C1 segment of cervical spinal cord (tissue), 14 donors: ENCODE measurements at regions not wholly inside any gene's neighbourhood (a gene's known extent, or its start where the extent isn't known, plus 50 kb on each side); places are given as distances from the start of the nearest gene placed in this dataset.

Experiments
- DNase-seq, 14 donors: peaks; one replicate each; lab custom pipeline; 2025; lab: John Stamatoyannopoulos, UW

DNA sequence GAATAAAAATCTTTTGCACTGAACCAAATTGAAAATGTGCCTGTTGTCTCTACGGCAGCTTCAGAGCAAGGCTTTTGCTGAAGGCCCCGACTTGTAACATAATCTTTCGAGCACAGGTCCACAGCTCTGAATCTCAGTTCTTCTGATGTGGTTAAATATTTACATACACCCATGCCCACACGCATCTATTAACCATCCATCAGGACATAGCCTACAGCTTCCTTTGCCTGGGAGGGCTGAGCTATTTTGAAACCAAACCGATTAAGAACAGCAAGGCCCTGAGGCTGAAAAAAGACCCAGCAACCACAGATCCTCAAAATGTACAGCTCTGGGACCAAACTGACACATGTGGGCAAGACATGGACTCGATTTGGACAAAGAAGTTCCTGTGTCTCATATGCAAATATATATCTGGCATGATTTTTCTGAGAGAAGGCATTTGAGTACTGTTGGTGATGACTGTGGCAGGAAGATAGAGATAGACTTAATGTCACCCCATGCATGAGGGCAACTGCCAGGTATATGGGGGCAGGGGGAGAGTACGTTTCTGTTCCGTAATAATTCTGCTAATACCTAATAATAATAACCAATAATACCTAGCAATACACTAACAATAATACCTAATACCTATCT, 322.7 kb upstream of the PLET1 start:
- no peak for DNase-seq

DNA sequence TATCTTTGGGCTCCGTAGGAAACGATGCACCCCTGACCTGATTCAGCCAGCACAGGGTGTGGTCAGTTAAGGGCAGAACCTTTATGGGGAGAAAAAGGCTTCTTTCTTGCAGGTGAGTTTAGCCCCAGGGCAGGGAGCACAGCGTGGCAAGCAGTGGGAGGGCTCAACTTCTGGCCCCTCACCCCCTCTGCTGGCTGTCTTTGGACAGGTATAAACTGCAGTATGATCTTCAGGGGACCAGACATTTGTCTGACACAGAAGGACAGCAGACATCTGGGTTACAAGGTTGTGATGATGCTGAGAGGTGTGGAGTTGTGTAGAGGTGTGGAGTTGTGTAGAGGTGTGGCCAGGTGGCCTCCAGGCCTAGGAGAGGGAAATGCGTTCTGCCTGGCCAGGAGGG, 324.0 kb upstream of the PLET1 start:
- no peak for DNase-seq

DNA sequence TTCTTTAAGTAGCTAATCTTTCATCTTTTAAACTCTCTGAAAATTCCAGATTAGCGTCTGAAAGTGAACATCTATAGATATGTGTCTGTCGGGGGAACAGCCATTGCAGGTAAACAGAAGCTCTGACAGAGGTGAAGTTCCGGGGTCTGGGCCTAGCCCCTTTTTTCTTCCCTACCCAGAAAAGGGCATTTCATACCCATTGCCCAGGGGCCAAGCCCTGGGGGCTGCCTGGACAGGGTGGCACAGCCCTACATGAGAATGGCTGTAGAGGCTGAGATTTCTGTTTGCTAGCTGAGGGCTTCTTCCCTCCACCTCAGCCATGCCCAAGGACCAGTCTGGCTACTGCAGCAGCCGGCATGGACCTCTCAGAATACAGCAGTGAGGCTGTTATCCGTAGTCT, 327.0 kb upstream of the PLET1 start:
- DNase-seq: no peak

DNA sequence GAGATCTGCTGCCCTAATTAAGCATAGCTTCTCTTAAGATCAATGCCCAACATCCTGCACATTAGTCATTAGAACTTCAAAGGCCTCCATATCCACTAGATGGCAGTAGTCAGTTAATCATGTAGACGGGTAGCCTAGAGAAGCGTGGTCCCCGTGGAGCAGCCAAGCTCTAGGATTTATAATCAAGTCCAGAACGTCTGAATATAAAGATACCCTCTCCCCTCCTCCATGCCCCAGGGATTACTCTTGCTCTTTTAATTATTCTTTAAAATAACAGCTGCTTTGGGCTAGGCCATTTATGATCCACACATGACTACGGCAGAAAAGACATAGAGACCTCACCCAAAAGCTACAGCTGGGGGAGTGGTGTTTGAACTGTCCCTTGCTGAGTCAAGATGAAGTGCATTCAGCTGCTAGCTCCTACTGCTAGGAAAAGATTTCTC, 327.6 kb upstream of the PLET1 start:
- DNase-seq: peak in 11 of 14 donors; percentile 5 to 65 (median 33)

DNA sequence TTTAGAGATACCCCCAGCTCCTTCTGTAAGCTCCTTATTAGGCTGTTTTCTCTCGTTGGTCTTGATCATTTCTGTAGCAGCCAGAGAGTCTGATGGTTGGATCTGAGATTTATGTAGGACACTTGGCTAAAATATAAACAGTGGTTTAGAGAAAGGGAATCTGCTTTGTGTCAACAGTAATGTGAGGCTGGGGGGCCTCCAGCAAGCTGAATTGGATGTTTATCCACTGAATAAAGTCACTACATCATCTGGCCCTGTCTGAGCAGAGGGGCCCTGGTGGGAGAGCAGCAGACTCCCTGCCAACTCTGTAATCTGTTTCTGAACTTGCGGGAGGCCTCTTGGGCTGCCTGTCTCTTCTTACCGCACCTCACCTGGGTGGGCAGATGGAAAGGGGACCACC, 328.5 kb upstream of the PLET1 start:
- no peak for DNase-seq

DNA sequence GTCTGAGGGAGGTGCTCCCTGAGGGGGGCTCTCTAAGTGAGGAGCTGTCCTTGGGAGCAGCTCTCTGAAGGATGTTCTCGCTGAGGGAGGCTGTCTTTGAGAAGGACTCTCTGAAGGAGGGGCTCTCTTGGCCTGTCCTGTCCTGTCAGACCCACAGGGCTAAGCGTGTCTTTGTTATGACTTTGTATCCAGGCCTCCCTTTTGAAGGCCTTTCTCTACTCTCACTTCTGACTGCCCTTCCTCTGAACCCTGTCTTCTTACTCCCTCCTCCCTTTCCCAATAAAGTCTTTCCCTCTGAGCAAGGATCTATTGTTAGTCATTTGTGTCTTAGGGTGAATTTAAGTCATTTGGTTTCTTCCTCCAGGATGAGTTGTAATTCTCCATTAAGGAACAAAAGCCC, 330.1 kb upstream of the PLET1 start:
- no peak for DNase-seq

DNA sequence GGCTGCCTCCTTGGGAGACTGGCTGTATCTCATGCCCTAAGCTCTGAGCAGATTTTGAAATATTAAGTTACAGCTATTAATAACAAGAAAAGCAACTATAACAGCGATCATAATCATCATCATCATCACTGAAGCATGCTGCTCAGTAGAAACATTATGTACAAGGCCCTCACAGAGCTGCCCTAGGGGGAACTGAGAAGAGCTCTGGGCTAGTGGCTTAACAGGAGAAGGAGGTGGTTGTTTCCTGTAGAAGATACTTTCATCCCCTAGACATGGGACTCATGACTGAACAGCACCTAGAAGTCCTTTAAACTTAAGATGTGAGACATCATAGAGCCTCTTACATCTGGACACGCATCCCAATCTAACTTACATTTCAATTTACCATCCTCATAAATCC, 332.8 kb upstream of the PLET1 start:
- DNase-seq: no peak

DNA sequence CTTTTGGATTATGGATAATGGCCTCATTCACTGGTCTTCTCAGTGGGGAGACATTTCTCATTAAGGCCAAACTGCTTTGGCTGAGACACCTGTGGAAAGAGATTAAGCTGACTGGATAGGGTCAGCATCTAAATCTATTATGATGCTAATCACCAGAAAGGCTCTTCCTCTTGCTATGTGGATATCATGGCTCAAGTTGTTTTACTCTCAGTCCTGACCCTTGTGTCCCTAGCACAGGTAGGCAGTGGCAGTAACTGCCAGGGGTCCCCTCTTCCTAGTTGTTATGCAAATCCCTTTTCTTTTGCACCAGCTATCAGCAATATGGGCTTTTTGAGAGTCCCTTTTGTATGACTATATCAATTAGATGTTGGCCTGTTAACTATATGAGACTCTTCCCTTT, 335.7 kb upstream of the PLET1 start:
- no peak for DNase-seq

DNA sequence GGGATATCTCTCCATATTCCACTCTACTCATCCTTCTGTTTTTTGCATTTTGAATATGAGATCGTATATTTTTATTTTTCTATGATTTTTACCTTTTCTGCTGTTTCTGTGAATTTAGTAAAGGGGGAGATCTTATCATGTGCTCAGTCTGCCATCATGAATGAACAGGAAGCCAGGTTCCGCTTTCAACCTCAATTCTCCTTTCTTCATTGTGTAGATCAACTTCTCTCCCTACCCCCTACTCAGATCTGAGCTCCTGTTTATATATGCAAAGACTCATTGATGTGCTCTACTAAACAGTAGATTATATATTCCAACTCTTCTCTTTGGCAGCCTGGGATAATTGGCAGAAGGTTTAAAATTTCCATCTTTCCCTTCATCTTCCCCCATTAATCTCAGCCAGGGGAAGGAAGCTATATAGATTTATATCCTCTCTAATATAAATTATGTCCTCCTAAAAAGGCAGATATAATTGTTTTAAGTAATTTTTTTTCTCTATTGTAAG, 336.7 kb upstream of the PLET1 start:
- DNase-seq: no peak

DNA sequence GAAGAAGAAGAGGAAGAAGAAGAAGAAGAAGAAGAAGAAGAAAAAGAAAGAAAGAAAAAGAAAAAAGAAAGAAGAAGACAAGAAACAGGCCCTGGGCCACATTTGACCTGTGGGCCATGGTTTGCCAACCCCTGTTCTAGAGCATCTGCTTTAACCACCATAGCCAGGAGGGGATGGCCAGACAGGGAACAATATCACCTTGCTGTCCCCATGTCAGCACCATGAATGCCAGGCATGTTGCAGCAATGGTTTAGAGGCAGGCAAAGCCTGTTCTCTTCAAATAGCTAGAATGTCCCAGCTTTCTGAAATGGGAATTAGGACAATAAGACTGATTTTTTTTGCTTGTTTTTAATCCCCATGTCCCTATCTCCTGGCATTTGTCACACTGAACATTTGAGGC, 338.6 kb upstream of the PLET1 start:
- DNase-seq: no peak

DNA sequence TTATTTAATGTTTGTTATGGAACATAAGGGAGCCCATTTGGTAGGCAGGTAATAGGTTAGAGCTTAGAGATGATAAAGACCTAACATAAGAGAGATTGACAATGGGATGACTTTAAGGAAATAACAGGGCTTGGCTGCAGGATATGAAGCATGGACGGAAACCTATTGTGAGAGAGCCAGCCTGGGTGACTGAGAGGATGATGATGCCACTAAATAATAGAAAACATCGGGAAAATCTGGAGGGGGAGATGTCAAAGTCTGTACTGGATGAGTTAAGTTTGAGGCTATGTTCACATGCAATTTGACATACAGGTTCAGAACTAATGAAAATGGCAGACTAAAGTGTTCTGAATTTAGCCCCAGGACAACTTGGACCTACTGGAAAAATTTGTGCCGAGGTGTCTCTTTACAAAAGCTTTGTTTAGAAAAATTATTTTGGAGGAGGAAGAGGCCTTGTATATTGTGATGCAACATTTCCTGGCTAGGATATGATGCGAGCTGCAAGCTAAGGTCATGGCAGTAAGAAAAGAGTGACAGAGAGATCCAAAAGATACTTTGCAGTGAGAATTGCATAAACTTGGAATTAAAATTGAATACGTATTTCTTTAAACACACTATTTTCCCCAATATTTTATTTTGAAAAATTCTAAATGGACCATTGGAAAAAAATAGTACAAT, 339.3 kb upstream of the PLET1 start:
- DNase-seq: no peak

DNA sequence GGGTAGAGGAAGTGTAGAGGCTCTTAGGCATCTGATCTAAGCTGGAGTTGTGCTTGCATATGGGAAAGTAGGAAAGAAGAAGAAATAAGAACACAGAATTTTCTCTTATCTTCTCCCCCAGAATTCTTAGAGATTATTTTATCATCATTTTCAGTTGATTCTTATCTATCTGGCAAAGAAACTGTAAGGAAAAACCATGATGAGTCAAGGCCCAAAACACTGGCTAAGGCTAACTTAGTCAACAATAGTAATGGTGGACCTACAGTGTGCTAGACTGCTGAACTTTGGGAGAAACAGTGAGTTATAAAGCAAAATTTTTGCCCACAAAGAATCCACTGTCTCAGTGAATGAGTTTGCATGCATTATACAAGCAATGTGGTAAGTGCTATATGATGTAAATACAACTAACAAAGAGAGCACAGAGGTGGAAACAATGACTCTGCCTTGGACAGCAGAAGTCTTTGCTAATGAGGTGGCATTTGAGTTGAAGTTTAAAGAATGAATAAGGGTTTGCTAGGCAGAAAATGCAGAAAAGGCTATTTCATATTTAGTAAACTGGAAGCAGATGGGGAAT, 344.5 kb upstream of the PLET1 start:
- DNase-seq: no peak

DNA sequence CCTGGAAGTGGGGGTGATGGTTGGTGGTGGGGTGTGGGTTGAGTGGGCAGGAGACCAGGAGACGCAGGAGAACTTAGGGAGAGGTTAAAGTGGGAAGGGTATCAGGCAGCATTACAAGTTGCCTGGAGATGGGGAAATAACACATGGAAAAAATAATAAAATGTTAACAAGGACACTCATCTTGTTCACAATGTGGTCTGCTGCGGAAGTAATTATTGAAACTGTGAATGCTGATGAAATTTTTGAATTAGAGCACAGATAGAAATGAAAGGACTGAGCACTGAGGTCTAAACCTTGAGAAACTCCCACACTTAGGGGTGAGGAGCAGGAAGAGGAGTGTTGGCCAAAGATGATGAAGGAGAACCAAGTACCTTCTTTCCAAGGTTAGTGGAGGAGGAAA, 346.0 kb upstream of the PLET1 start:
- no peak for DNase-seq

DNA sequence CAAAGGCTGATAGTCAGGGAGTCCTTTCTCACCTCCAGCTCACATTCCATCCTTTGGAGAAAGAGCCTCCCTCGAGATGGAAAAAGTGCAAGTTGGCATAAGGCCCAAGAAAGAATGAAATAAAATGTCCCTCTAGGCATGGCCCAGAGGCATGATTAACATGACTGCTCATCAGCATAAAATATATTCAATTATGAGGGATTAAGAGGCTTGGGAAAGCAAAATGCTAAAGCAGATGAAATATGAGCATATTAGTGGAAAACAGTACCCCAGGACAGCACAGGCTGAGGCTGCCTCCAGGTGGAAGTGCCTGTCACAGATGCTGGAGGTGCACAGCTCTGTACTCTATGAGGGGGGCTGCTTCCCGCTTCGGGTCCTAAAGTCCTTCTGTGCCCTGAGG, 347.8 kb upstream of the PLET1 start:
- no peak for DNase-seq

DNA sequence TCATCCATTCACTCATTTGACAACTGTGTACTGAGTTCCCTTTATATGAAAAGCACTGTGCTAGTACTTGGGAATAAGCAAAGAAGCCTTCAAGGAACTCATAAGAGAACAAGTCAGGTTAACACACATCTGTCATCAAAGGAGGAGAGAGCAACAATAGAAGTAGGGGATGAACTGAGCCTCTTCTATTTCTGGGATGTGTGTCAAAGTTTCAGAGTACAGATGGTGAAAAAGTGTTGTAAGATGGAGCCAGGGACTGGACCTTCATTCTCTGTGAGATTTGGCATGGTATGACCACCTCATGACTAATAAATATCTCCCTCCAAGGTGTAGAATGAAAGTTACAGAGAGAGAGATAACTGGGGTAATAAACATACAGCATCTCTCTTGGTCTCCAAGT, 349.8 kb upstream of the PLET1 start:
- no peak for DNase-seq

DNA sequence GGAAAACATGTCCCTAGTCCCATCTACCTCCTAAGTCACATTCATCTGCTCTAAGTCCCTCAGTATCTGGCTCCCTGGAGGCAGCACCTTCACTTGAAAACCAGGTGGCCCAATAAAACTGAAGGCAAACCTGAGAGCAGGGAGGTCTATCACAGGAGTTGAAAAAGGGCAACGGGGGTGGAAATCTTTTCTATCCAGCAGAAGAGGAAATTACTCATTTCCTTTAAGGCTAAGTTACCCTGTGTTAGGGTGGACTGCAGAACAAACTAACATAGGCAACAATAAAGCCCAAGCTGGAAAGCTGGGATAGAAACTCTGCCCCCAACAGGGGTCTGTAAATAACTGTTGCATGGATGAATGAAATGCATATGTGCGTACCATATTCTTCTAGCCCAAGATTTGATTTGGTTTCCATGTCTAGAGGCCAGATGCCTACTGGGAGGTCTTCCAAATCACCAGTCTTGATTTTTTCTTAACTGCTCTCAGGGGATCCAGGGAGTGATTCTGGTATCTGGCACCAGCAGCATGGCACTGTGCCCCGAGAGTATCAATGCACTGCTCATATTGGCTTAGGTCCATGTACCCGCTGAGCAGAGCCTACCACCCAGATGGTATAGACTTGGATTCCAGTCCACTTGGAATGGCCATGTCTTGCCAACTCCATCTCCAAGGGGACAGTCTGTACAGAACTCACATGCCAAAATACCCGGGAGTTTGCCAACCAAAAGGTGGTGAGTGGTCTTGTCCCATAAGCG, 350.0 kb upstream of the NCAM1 start:
- DNase-seq: peak in 1 of 14 donors; percentile 48

DNA sequence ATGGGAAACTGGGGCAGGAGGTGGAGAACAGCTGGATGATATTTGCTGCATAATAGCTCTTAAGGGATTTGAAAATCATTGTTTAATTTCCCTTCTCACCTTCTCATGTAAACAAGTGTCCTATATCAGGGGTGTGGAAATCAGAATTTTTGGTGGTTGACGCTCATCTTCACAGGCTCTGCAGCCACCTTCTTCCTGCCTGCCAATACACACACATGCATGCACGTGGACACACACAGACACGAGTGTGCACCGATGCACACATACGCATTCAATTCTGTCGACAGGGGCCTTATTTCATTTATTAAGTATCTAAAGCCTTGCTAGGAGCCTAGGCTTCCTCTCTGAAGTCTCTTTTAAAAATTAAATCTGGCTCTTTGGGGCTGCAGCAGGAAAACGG, 349.4 kb upstream of the NCAM1 start:
- peak in 1 of 14 donors; percentile 48 for DNase-seq

DNA sequence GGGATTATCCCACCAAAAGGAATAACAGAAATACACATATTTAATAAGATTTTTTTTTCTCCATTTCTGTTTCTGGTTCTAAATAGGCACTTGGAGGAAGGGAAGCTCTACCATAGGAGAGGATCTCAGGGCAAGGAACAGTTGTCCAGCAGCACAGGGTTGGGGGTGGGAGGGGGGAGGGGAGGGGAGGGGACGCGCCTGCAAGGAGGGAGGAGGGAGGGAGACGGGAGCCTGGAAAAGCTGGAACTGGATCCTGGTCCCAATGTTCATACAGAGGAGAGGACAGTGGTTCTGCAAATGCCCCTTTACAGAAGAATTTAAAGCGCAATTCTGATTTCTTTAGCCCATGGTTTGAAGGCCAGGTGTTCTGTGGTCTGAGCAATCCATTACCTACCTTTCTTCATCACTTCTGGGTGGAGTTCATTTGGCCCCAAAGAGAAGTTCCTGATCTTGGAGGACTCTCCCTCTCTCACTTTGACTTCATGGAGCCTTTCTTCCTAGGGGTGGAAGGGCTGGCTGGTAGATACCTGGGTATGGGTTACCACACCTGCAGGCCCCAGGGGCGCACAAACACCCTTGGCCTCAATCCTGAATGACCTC, 348.9 kb upstream of the NCAM1 start:
- peak in 3 of 14 donors; percentile 8 to 26 (median 21) for DNase-seq

DNA sequence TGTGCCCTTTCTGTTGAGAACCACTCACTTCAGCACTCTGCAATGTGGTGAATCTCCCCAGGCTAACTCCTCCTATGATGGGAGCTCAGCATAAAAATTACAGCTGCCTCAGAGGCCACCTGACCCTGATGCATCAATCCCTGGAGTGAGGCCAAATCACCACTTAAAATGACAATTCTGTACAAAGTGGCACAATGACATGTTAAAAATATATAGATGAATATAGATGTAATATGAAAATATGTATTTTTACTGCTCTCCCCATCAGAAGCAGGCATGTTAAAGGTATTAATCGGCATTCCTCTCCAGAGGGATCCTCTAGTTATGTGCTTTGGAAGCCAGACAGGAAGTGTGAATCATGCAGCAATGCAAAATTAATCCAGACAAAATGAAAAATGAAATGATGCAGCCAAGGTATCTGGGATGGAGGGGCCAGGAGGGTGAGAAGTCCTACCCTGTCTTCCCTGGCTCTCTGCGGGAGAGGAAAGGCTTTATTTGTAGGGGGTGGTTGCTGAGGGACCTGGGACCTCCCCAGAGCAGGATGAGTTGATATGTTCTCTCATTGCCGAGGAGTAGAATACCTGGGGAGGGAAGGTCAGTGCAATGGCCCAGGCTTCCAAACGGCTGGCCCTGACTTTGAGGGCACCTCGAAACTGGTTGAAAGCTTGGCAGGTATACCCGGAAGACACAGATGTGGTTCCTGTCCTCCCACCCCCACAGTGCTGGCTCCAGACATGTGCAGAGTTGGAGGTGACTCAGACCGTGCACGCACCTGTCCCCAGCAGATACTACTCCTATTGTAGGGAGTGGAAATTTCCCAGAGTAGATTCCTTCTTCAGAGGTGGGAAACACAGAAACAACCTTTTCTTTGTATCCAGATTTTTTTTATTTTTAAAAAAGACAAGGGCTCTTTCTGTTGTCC, 347.9 kb upstream of the NCAM1 start:
- no peak for DNase-seq

DNA sequence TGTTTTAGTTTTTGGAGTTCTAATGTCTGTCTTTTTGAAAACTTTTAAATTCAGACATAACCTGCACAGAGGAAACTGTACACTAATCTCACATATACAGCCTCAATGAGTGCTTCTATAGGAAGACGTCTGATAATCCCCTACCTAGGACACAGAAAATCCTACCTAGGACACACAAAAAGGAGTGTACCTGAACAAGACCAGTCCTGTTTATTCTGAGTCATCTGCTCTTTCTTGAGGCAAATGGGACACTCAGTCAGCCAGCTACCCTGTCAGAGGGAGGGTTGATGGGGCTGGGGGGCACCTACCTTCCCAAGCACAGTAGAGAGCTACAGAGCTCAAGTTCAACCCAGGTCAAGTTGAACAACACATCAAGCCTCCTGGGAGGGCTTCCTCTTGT, 346.6 kb upstream of the NCAM1 start:
- no peak for DNase-seq

DNA sequence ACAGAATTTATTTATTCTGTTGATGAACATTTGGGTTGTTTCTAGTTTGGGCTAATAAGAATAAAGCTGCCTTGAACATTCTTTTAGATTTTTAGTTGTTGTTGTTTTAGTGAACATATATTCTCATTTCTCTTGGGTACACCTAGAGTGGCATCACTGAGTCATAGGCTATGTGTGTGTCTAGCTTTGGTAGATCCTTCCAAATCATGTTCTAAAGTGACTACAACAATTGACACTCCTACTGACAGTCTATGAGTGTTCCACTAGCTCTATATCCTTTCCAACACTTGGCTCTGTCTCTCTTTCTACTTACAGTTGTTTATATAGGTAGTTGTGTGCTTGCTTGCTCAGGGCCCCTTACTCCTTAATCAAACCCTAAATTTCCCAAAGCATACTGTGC, 346.0 kb upstream of the NCAM1 start:
- no peak for DNase-seq
